ENCODE measurements at regions not wholly inside any gene's neighbourhood (a gene's known extent, or its start where the extent isn't known, plus 50 kb on each side); places are given as distances from the start of the nearest gene placed in this dataset.

- Histone ChIP-seq H4K20me1 (ENCODE audit: insufficient read depth) (no peaks in the 10 kb centered on the region), H3K4me2 (no peak overlapping the region), H3K9ac (no peak overlapping the region), H2AFZ (ENCODE audit: low read depth) (no peak overlapping the region), H3K4me1 (ENCODE audit: control insufficient read depth in 1 of 2, insufficient read depth in 2 of 2, low read depth in 1 of 2, low read length in 1 of 2) (no peaks in the 10 kb centered on the region), H3K9me3 (no peaks in the 10 kb centered on the region), H3K79me2 (ENCODE audit: insufficient read depth) (no peaks in the 10 kb centered on the region), H3K36me3 (replicated peaks in 1 of 2; ENCODE audit: control insufficient read depth in 1 of 2, insufficient read depth in 2 of 2, low read length in 1 of 2) (no peaks in the 10 kb centered on the region), H3K27me3 (ENCODE audit: insufficient read depth) (peaks cover 5% of the 10 kb centered on the region; the same call in 1 of the 2 replicates), H3K4me3 (ENCODE audit: low read depth in 2 of 2, low read length in 1 of 2) (no peak overlapping the region), H3K9me2 (no peaks in the 10 kb centered on the region), H3K27ac (ENCODE audit: low read depth in 2 of 2, low read length in 1 of 2) (no peak overlapping the region), H3F3A (replicated peaks; ENCODE audit: insufficient read depth) (no peaks in the 10 kb centered on the region)
- DNase-seq = no peak
- ChIA-PET POLR2A (no interaction called here), CTCF (interaction anchor here (1.6 to 2.6 kb wide), 3 partner anchors 10 to 49 kb away, joined by 3 to 7 read pairs (median 6); no protein-coding TSS in a partner anchor)
- no peak for TF ChIP-seq EP300 (IDR thresholded peaks at IDR 0.05; ENCODE audit: borderline replicate concordance in 1 of 2, low read depth in 1 of 2, low read length in 1 of 2)
- TF ChIP-seq ZBTB33 (IDR thresholded peaks at IDR 0.05; ENCODE audit: borderline replicate concordance, low read depth) = no peak
- no peak for TF ChIP-seq FOXJ3 (CRISPR knock-in tag; IDR thresholded peaks at IDR 0.05)
- no peak for TF ChIP-seq TAF1 (IDR thresholded peaks at IDR 0.05; ENCODE audit: borderline replicate concordance, low read depth, low read length)
- TF ChIP-seq REST (IDR thresholded peaks at IDR 0.05; ENCODE audit: low read depth, low read length) = no peak
- TF ChIP-seq SMC3 (IDR thresholded peaks at IDR 0.05; ENCODE audit: low read depth, low read length) = no peak
- no peak for TF ChIP-seq RAD21 (IDR thresholded peaks at IDR 0.05; ENCODE audit: low read length)
- 3% methylated on average over 6 of the region's 6 CpGs for WGBS (ENCODE audit: low lambda C conversion rate)
Measured at GRCh38 chr7:42700406-42701327, 211.2 kb downstream of the C7orf25 start.

All from SK-N-SH (cell line).